MM.1S (cell line): ENCODE measurements at regions not wholly inside any gene's neighbourhood (a gene's known extent, or its start where the extent isn't known, plus 50 kb on each side); places are given as distances from the start of the nearest gene placed in this dataset.

ENCODE experiments used
- DNase-seq: peaks from one replicate; pipeline ENCODE4 v3.0.0-alpha.2; 2015
- H2AFZ ChIP-seq: fragments of 300-600 bp; sonication (generic); 2 replicates; pipeline ENCODE4 v1.6.0; 2016; ENCODE audit warnings: antibody characterized with exemption, low read length
- H3F3A ChIP-seq: fragments of 300-600 bp; sonication (generic); 2 replicates; pipeline ENCODE4 v1.6.1; 2016; ENCODE audit warnings: mild to moderate bottlenecking, antibody characterized with exemption, low read length, moderate library complexity, mixed read lengths; ENCODE audit not compliant: insufficient read depth
- H3K27ac ChIP-seq: fragments of 300-600 bp; sonication (generic); 2 replicates; pipeline ENCODE4 v1.5.1; 2016; ENCODE audit warnings: mild to moderate bottlenecking, low read length
- H3K27me3 ChIP-seq: fragments of 300-600 bp; sonication (generic); replicated peaks from 2 replicates; pipeline ENCODE4 v1.6.0; 2016; ENCODE audit warnings: low read length; ENCODE audit not compliant: insufficient read depth
- H3K36me3 ChIP-seq: fragments of 300-600 bp; sonication (generic); replicated peaks from 2 replicates; pipeline ENCODE4 v1.6.1; 2016; ENCODE audit warnings: mild to moderate bottlenecking, low read length, mixed read lengths; ENCODE audit not compliant: insufficient read depth
- H3K4me1 ChIP-seq: fragments of 300-600 bp; sonication (generic); 2 replicates; pipeline ENCODE4 v1.6.1; 2016; ENCODE audit warnings: low read length, mixed read lengths
- H3K4me2 ChIP-seq: fragments of 300-600 bp; sonication (generic); 2 replicates; pipeline ENCODE4 v1.6.0; 2016; ENCODE audit warnings: low read depth, low read length
- H3K4me3 ChIP-seq: fragments of 300-600 bp; sonication (generic); 2 replicates; pipeline ENCODE4 v1.5.1; 2016; ENCODE audit warnings: low read length, mixed read lengths
- H3K79me2 ChIP-seq: fragments of 300-600 bp; sonication (generic); 2 replicates; pipeline ENCODE4 v1.6.1; 2016; ENCODE audit warnings: mixed run types, low read length, mixed read lengths
- H3K9ac ChIP-seq: fragments of 300-600 bp; sonication (generic); 2 replicates; pipeline ENCODE4 v1.6.1; 2016; ENCODE audit warnings: low read length, mixed read lengths
- H3K9me2 ChIP-seq: fragments of 300-600 bp; sonication (generic); replicated peaks from 2 replicates; pipeline ENCODE4 v1.6.1; 2016; ENCODE audit warnings: mild to moderate bottlenecking, low read length, mixed read lengths; ENCODE audit not compliant: insufficient read depth
- H3K9me3 ChIP-seq: fragments of 300-600 bp; sonication (generic); replicated peaks from 2 replicates; pipeline ENCODE4 v1.6.1; 2016; ENCODE audit warnings: mild to moderate bottlenecking, low read length, mixed read lengths; ENCODE audit not compliant: insufficient read depth
- H4K20me1 ChIP-seq: fragments of 300-600 bp; sonication (generic); 2 replicates; pipeline ENCODE4 v1.6.1; 2016; ENCODE audit warnings: mild to moderate bottlenecking, low read length, moderate library complexity, mixed read lengths; ENCODE audit not compliant: insufficient read depth
- EZH2 ChIP-seq: fragments of 300-600 bp; sonication (generic); optimal IDR thresholded peaks from 2 replicates; pipeline ENCODE3; 2017; ENCODE audit warnings: low read depth, mild to moderate bottlenecking, antibody characterized with exemption, low read length, mixed read lengths
- EZH2phosphoT487 ChIP-seq: fragments of 300-600 bp; sonication (generic); IDR thresholded peaks from 2 replicates; pipeline ENCODE4 v1.6.1; 2018; ENCODE audit warnings: antibody characterized with exemption, low read length
- TF ChIP-seq, protein P1 (sequence below): fragments of 300-600 bp; sonication (generic); IDR thresholded peaks from 2 replicates; pipeline ENCODE4 v1.5.1; 2016; ENCODE audit warnings: antibody characterized with exemption, low read length, mixed read lengths

GRCh38 chr15:98152156-98152555, 191.7 kb downstream of the ARRDC4 start:
- H4K20me1 ChIP-seq, result no peaks in the 10 kb centered on the region
- no peaks in the 10 kb centered on the region for H3K27me3 ChIP-seq
- no peaks in the 10 kb centered on the region for H3K9me3 ChIP-seq
- TF ChIP-seq EZH2, result no peak
- TF ChIP-seq EZH2phosphoT487, result no peak
- TF ChIP-seq, protein P1, sequence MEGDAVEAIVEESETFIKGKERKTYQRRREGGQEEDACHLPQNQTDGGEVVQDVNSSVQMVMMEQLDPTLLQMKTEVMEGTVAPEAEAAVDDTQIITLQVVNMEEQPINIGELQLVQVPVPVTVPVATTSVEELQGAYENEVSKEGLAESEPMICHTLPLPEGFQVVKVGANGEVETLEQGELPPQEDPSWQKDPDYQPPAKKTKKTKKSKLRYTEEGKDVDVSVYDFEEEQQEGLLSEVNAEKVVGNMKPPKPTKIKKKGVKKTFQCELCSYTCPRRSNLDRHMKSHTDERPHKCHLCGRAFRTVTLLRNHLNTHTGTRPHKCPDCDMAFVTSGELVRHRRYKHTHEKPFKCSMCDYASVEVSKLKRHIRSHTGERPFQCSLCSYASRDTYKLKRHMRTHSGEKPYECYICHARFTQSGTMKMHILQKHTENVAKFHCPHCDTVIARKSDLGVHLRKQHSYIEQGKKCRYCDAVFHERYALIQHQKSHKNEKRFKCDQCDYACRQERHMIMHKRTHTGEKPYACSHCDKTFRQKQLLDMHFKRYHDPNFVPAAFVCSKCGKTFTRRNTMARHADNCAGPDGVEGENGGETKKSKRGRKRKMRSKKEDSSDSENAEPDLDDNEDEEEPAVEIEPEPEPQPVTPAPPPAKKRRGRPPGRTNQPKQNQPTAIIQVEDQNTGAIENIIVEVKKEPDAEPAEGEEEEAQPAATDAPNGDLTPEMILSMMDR, result no peak
- H3K4me2 ChIP-seq, result no peak overlapping the region
- H3K9me2 ChIP-seq, result no peaks in the 10 kb centered on the region
- H3K9ac ChIP-seq, result no peak overlapping the region
- no peak overlapping the region for H2AFZ ChIP-seq
- H3K27ac ChIP-seq, result no peak overlapping the region
- no peak for DNase-seq
- H3F3A ChIP-seq, result no peaks in the 10 kb centered on the region
- H3K4me3 ChIP-seq, result no peak overlapping the region
- no peaks in the 10 kb centered on the region for H3K36me3 ChIP-seq
- no peaks in the 10 kb centered on the region for H3K4me1 ChIP-seq
- H3K79me2 ChIP-seq, result no peaks in the 10 kb centered on the region

GRCh38 chr15:98154863-98155262, 194.4 kb downstream of the ARRDC4 start:
- H3K27me3 ChIP-seq, result no peaks in the 10 kb centered on the region
- TF ChIP-seq, protein P1, result no peak
- TF ChIP-seq EZH2phosphoT487 (no peak), EZH2 (no peak)
- no peak overlapping the region for H3K4me3 ChIP-seq
- no peaks in the 10 kb centered on the region; the same call in 1 of the 2 replicates for H3K4me1 ChIP-seq
- no peak overlapping the region for H3K9ac ChIP-seq
- no peaks in the 10 kb centered on the region for H3K9me3 ChIP-seq
- H3K36me3 ChIP-seq, result no peaks in the 10 kb centered on the region
- no peaks in the 10 kb centered on the region for H4K20me1 ChIP-seq
- H2AFZ ChIP-seq, result no peak overlapping the region
- no peak overlapping the region for H3K27ac ChIP-seq
- DNase-seq, result no peak
- H3K9me2 ChIP-seq, result no peaks in the 10 kb centered on the region
- H3K79me2 ChIP-seq, result no peaks in the 10 kb centered on the region
- H3F3A ChIP-seq, result no peaks in the 10 kb centered on the region
- no peak overlapping the region for H3K4me2 ChIP-seq

- Histone ChIP-seq H3K9me2 (no peaks in the 10 kb centered on the region), H3K4me3 (no peak overlapping the region), H3K9ac (no peak overlapping the region), H3K27ac (no peak overlapping the region), H3K4me2 (no peak overlapping the region), H3K36me3 (no peaks in the 10 kb centered on the region), H3K9me3 (no peaks in the 10 kb centered on the region), H2AFZ (no peak overlapping the region), H4K20me1 (no peaks in the 10 kb centered on the region), H3K4me1 (no peaks in the 10 kb centered on the region; the same call in 1 of the 2 replicates), H3F3A (no peaks in the 10 kb centered on the region), H3K79me2 (no peaks in the 10 kb centered on the region), H3K27me3 (no peaks in the 10 kb centered on the region)
- TF ChIP-seq EZH2, result no peak
- TF ChIP-seq, protein P1, result no peak
- no peak for TF ChIP-seq EZH2phosphoT487
- no peak for DNase-seq
Observed at GRCh38 chr15:98155356-98155755, 194.9 kb downstream of the ARRDC4 start.

DNA sequence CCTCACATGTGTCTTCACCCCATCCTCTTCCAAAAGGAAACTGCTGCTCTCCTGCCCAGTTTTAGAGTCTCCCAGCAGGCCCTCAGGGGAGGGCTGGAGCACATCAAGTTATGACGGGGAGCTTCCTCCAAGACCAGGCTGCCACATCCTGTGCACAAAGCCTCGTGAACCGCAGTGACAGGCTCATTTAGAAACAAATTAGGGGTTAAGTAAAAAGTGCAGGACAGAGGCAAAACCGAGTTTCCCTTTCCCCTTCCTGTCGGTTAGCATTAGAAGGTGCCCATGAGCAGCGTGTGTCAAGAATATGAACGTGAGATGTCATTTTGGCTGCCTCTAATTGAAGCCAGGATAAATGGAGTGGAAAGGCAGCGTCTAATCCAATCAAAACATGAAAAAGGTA, 199.7 kb downstream of the ARRDC4 start:
- peak; percentile 68 for DNase-seq
- Histone ChIP-seq H3K9me2 (no peaks in the 10 kb centered on the region), H4K20me1 (no peaks in the 10 kb centered on the region), H3K9me3 (no peaks in the 10 kb centered on the region), H3F3A (no peaks in the 10 kb centered on the region), H3K36me3 (no peaks in the 10 kb centered on the region), H3K27me3 (no peaks in the 10 kb centered on the region), H3K9ac (no peak overlapping the region), H3K79me2 (no peaks in the 10 kb centered on the region), H3K27ac (no peak overlapping the region), H2AFZ (no peak overlapping the region), H3K4me1 (no peaks in the 10 kb centered on the region; the same call in 1 of the 2 replicates), H3K4me3 (no peak overlapping the region), H3K4me2 (no peak overlapping the region)
- TF ChIP-seq EZH2phosphoT487, result no peak
